IPS DF 19.7 (cell line): ENCODE measurements at regions not wholly inside any gene's neighbourhood (a gene's known extent, or its start where the extent isn't known, plus 50 kb on each side); places are given as distances from the start of the nearest gene placed in this dataset.
"Not testable (repeated sequence)": the region's sequence is repeated elsewhere in the genome, so short reads cannot be mapped to it uniquely, and the experiment has no call there.

Source experiments
- DNase-seq: peaks from one replicate; pipeline ENCODE4 v3.0.0-alpha.2; 2013; ENCODE audit warnings: low read depth, low spot score

DNA sequence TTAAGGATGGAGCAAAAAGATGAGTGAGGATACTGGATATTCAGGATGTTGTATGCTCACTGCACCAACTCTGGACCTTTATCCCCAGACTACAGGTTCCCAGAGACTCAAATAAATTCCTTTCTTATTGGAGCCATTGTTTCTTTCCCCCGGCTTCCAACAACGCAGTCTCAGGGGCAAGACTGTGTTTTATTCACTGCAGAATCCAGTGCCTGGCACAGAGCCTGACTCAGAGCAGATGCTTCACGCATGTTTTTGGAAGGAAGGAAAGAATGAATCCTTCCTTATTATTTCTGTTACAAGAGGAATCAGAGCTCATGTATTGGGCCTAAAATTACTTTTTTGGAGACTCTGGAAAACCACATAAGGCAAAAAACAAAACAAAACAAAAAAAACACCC, 96.0 kb upstream of the VGLL4 start:
- DNase-seq = no peak

DNA sequence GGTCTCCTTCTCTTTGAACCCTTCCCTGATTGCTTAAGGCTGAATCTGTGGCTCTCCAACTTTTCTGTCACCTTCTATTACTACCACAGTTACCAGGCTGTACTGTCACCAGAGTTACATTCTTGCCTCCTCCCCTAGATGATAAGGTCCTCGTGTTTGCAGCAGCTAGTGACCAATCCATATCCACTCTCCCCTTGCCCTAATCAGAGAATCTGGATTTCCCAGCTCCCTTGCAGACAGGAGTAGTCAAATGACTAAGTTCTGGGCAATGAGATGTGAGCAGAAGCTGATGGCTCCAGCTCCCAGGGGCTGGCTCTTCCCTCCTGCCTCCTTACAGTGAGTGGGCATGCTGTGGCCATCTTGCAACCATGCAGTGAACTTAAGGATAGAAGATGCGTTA, 95.4 kb upstream of the VGLL4 start:
- no peak for DNase-seq

DNA sequence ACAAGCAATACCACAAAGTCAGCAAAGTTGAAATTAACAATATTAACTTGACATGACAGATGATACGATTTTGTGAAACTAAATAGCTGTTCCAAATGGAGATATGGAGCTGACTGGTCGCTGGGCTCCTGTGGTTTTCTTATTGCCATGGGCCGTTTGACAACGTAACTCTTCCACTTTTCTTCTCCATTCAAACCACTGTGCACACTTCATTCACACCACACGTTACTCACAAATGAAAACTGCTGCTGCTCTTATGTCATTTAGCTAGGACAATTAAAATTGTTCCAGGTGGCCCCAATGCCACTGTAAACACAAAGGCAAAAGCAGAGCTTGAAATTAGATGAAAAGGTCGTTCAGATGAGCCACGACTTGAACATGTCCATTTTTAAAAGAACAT, 94.0 kb upstream of the VGLL4 start:
- DNase-seq = no peak

DNA sequence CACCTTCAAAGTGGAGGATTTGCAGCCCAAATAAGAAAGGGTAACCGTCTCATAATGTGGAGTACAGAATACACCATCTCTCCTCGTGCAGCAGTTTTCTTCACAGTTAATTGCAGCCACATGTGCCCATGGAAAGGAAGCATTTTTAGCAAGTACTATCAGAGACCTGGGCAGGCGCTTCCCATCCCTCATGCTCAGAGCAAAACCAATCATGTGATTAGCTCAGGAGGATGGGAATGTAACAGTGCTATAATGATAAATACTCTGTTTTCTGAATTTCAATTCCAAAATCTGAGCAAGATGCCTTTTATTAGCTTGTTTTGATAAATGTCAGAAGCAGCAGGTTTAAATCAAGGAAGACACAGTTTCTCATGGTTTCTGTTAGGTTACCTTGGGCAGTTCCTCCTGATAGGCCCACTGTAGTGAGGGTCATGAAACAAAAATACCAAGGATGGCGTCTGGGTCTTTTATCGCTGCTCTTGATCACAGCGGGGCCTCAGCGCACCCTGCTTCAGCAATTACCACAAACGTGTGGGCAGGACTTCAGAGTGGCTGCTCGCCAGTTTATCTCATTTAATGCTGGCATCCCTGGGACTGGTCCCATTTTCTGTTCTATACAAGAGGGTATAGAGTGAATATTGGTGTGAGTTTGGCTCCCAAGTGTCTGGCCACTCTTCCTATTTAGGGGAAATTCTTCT, 92.6 kb upstream of the VGLL4 start:
- no peak for DNase-seq

DNA sequence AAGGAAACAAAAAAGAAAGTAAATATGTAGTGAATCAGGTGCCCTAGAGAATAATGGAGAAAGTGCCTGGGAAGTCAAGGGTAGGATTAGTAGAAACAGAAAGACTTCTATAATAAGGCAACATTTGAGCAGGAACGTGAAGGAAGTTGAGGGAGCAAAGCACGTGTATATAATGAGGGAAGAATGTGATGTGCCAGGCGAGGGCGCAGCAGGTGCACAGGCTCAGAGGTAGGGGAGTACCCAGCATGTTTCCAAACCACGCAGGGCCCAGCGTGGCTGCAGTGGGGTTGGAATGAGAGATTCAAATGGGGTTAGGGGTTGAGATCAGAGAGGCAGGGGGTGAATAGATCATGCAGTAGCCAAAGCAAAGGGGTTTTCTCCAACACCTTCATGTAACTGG, 91.9 kb upstream of the VGLL4 start:
- DNase-seq = no peak

DNA sequence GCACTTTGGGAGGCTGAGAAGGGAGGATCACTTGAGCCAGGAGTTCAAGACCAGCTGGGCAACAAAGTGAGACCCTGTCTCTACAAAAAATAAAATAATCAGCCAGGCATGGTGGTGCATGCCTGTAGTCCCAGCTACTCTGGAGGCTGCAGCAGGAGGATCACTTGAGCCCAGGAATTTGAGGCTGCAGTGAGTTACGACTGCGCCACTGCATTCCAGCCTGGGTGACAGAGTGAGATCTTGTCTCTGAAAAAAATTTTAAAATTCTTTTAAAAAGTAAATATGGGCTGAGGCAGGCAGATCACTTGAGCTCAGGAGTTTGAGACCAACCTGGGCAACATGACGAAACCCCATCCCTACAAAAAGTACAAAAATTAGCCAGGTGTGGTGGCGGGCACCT, 91.4 kb upstream of the VGLL4 start:
- DNase-seq = not testable (repeated sequence)

DNA sequence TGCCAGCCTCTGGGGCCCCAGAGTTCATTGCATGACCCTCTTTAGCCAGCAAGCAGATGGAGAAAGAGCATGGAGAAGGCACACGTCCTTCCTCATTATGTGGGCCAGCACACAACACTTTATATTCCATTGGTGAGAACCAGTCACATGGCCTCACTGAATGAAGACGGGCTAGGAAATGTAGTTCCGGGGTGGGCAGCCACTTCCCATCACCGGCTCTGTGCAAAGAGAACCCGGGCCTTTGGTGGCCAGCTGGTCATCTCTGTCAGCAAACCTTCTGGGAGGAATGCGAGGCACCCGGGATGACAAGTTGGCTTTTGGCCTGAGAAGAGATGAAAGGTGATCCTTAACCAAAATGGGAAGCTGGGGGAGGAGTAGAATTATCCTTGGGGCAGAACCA, 90.2 kb upstream of the VGLL4 start:
- DNase-seq = no peak

DNA sequence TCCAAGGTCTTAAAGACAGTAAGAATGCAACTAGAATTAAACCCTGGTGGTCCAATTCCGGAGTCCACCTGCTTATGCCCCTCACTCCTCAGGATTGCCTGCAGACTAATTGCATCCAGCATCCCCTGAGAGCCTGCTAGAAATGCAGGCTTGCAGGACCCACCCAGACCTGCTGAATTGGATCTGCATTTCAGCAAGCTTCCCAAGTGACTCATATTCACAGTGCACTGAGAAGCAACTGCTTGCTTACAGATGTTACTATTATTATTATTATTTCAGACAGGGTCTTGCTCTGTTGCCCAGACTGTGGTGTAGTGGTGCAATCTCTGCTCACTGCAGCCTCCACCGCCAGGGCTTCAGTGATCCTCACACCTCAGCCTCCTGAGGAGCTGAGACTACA, 83.5 kb upstream of the VGLL4 start:
- DNase-seq = no peak

DNA sequence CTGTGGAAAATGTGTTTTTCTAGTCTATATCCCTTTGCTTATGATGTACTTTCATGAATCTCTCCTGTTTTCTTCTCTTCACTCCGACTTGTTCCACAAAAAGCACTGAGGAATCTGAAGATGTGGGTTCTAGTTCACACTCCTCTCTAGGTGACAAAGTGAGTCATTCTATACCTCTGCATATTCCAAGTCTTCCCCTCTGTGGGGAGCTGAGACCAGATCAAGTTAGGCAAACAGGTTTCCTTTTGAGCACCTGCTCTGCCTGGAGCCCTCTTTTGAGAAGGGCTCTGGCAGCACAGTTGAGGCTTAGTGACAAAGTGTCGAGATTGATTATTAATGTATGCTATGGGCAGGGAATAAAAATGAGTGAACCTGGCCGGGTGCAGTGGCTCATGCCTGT, 82.4 kb upstream of the VGLL4 start:
- DNase-seq = no peak

DNA sequence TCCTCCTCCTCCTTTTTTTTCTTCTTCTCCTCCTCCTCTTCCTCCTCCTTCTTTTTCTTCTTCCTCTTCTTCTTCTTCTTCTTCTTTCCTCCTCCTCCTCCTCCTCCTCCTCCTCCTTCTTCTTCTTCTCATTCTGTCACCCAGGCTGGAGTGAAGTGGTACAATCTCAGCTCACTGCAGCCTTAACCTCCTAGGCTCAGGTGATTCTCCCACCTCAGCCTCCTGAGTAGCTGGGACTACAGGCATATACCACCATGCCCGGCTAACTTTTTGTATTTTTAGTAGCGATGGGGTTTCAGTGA, 81.6 kb upstream of the VGLL4 start:
- DNase-seq = not testable (repeated sequence)

DNA sequence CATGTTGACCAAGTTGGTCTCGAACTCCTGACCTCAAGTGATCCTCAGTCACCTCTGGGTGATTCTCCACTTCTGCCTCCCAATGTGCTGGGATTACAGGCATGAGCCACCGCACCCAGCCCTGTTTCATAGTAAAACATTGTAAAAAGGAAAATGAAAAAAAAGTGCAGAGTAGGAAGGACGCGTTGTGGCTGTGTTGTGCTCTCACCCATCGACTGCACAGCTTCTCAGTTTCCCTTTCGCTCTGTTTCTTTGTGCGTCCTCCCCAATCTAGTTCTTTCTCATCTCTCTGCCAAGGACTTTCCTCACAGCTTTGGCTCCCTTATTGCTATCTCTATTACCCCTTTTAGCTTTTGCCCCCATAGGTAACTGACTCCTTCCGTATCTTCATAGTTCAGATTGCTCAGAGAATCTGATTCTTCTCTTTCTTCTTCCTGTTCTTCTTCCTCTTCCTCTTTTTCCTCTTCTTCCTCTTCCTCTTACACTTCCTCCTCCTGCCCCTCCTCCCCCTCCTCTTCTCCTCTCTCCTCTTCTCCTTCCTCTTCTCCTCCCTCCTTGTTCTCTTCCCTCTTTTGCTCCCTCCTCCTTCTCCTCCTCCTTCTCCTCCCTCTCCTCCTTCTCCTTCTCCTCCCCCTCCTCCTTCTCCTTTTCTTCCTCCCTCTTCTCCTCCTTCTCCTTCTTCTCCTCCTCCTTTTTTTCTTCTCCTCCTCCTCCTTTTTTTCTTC, 81.1 kb upstream of the VGLL4 start:
- no peak for DNase-seq

DNA sequence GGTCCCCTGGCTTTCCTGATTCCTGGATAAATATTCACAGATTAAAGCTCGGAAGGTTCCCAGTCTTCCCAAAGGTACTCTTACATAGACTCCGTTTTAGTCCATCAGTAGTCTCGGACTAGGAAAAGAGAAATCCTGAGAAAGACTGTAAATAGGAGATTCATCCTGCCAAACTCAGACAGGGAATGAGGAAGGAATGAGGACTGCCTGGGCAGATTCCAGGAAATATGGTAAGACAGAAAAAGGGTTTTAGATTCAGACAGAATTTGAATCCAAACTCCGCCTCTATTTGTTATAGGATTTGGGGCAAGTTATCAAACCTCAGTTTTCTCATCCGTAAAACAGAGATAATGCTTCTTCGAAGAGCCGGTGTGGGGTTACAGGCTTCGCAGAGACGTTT, 77.8 kb upstream of the VGLL4 start:
- no peak for DNase-seq

DNA sequence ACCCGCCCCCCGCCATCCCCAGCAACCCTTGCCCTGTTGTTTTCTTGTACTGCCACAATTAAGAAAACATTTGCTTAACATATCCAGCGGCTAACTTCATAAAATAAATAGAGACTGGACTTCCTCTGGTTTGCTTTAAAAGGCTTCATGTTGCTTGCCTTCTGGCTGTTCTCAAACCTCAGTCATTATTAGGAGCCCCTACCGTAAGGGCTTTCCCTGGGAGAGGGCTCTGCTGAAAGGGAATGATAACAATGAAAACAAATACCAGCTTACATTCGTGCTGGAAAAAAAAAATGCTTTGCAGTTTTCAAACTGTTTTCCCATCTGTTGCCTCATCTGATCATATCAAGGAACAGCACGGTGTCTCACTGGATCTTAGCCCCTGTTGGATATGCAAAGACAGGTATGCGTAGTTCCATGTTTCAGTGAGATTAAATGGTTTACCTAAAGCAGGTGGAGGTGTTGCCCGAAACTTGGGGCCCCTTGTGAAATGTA, 77.2 kb upstream of the VGLL4 start:
- DNase-seq = no peak

DNA sequence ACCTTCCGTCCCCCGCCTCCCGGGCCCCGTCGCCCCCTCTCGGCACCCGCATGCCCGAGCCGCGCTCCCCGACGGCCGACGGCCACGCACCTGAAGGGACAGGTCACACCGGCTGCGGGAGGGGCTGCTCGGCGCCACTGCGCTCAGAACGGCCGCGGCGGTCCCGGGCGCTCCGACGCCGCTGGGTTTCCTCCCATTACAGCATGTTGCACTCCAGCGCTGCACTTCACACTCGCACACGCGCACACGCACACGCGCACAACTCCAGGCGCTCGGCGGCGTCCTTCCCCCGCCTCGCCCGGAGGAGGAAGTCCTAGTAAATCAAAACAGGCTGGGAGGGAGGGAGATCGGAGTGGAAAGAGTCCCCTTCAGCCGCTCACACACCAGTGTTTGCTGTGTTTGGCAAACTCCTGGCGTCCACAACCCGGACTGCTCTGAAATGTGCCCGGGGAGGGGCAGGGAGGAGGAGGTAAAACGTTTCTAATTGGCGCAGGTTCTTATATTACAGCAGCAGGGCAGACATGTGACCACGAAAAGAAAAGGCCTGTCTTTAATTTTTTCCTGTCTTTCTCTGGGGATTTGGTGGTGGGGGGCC, 76.7 kb upstream of the VGLL4 start:
- no peak for DNase-seq

DNA sequence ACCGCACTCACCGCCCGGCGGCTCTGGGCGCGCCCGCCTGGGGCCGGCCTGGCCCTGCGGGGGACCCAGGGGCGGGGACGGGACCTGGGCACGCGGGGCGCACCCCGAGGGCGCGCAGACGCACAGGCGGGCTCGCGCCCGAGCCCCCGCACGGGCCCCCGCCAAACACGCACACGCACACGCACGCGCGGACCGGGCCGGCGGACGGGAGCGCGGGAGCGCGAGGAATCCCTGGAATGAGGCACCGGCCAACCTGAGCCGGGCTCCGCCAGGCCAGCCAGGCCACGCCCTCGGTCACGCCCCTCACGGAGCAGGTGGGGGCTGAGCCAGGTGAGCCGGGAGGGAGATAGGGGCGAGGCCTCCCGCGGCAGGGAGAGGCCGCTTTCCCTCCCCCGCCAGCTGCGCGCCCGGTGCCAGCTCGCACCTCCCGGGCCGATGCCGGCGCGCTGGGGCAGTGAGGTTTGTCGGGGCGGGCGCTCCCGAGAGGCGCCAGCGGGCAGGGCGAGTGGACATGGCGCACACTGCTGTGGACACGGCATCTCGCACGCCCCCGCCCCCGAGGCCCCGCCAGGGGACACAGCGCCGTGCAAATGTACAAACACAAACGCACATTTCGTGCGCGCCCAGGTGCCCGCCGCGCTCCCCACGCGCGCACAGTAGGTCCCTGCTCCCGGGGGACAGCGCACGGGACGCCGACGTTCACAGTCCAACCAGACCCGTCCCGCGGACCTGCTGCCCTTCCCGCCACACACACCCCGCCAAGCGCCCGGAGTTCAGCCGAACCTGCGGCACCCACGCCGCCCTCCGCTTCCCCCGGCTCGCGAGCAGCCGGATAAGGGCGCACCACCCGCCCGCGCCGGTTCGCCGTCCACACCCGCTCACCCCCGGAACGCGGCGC, 75.9 kb upstream of the VGLL4 start:
- peak; percentile 54 for DNase-seq

DNA sequence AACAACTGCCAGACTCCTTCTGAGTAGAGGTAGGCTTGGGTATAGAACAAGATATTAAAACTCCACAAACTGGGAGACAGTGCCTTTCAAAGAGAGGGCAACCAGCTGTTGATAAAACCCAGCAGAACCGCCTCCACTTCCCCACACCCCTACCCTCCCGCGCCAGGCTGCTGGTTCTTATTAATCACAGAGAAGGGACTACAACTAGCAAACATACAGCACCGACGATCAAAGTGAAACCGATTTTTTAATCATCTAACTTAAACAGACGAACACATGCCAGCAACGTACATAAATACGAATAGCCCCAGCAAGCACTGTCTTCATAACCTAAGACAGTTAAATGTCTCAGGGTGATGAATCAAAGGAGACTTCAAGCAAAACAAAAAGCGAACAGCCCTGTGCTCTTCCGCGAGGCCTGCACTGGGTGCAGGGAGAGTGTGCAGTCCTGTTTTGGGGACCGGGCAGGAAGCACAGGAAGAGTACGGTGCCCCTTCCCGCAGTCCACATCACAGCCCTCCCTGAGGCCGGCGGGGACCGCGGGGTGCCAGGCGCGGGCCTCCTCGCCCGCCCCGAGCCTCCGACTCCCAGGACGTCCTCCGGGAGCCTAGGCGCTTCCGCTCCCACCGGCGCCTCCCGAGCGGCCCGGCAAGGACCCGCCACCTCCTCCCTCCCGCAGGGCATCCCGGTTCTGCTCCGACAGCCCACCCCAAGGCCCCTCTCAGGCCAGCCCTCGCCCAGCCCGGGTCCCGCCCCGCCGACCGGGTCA, 75.1 kb upstream of the VGLL4 start:
- DNase-seq = no peak

DNA sequence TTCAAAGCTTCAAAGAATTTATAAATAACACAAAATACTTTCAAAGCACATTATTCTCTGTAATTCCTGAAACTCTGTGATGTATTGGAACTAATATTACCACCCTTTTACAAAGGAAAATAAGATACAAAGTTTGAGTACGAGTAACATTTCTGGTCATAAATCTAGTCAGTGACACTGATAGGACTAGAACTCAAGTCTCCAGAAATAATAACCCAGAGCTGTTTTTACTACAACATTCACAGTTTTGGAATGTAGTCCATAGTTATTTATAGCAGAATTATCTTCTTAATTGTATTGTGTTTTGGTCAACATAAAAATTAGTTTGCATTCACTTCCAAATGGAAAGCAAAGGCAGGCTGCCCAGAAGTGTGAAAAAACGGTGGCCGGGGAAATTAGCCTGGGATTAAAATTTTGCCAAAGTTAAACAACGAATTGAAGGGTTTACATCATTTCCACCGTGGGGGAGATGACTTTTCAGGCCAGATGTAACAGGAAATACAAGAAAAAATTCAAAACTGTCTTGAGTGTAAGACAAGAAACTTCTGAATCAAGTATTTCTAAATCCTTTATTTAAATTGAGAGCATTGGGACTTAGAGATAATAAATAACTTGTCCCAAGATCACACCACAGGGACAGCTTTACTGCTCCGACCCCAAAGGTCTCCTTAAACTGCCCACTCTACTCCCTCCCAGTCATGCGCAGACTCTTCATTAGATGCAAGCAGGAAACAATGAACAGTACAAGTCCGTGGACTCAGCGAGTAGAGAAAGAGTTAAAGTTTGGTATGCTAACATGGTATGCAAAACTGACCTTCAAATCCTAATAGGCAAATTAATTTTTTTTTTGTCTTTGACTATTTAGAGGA, 74.3 kb upstream of the VGLL4 start:
- DNase-seq = no peak

DNA sequence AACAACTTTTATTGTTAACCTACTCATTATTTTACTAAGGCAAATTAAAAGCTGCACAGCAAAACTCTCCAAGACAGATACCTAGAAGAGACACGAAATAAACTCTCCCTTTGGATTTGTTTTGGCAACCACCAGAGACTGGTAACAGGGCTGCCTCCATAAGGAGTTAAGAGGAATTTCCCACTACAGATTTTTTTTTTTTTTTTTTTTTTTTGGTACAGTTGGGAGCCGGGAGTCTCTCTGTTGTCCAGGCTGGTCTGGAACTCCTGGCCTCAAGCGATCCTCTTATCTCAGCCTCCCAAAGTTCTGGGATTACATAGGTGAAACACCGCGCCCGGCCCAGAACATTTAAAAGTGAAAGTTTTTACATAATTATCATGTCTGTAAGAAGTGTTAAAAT, 73.6 kb upstream of the VGLL4 start:
- no peak for DNase-seq

DNA sequence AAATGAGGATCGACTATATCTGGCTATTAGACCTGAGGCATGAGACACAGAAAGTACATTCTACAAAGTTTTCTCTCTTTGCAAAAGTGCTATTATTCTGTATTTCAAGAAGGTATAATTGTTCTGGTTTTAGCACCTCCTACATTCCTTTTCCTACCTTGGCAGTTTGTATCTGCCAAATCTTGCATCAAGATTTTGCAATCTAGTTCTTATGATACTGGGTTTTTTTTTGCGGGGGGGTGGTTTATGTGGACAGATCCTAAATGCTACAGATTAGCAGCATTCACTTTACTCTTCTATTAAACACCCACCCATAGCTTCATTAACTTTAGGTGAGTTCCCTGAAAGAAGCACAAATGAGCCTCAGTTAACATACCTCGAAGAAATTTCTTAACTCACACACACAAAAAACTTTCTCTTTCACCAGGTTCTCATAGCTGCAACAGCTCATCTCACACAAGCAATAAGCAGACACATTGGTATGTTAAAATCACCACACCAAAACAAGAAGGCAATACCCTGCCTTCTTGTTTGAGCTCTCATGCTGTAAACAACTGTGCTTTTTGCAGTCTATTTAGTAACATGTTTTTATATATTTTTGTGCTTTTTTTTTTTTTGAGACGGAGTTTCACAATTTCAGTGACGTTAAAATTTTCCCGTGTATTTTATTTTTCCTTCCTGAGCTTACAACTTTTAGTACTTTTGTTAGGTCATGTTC, 73.0 kb upstream of the VGLL4 start:
- no peak for DNase-seq

DNA sequence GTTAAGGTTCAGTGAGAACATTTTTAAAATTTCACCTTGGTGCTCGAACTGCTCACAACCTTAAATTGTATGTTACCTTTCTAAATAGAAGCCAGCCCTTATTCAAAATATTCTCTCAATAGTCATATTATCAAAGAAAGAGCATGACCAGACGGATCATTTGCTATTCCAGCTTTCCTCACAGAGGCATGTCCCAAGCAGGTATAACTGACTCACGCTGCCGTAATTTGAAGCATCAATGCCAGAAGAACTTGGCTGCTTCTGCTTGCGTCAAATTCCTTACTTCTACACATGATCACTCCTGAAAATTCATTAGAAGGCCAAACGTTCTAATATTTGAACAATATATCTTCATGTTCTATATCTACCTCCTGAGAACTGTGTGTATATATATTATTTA, 69.5 kb upstream of the VGLL4 start:
- DNase-seq = no peak
